ENCODE measurements at regions not wholly inside any gene's neighbourhood (a gene's known extent, or its start where the extent isn't known, plus 50 kb on each side); places are given as distances from the start of the nearest gene placed in this dataset.

- Mint-ChIP-seq H3K36me3 (ENCODE audit: low read depth) (no peaks in the 10 kb centered on the region), H3K9me3 (peaks cover 7% of the 10 kb centered on the region), H3K4me3 (no peak overlapping the region), H3K4me1 (ENCODE audit: low read depth) (no peaks in the 10 kb centered on the region), H3K27ac (no peak overlapping the region), H3K27me3 (ENCODE audit: insufficient read depth) (no peaks in the 10 kb centered on the region; the same call in 1 of the 2 replicates)
- DNase-seq: no peak
- no peak for TF ChIP-seq CTCF (IDR thresholded peaks at IDR 0.05)
Measured at GRCh38 chr13:76129305-76130000, 493.3 kb downstream of the LMO7 start.

GRCh38 chr13:76127922-76128321 lies 491.8 kb downstream of the LMO7 start:
- Mint-ChIP-seq H3K4me3 (no peak overlapping the region), H3K36me3 (ENCODE audit: low read depth) (no peaks in the 10 kb centered on the region), H3K9me3 (peaks cover 19% of the 10 kb centered on the region)

DNA sequence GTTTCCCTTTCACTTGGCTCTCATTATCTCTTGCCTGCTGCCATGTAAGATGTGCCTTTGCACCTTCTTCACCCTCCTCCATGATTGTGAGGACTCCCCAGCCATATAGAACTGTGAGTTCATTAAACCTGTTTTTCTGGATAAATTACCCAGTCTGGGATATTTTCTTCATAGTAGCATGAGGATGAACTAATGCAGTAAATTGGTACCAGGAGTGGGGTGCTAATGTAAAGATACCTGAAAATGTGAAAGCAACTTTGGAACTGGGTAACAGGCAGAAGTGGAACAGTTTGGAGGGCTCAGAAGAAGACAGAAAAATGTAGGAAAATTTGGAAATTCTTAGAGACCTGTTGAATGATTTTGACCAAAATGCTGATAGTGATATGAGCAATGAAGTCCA lies 487.4 kb downstream of the LMO7 start:
- Mint-ChIP-seq H3K9me3 (peaks cover 37% of the 10 kb centered on the region), H3K27ac (no peak overlapping the region), H3K4me1 (ENCODE audit: low read depth) (no peaks in the 10 kb centered on the region), H3K27me3 (ENCODE audit: insufficient read depth) (no peaks in the 10 kb centered on the region; the same call in 1 of the 2 replicates), H3K36me3 (ENCODE audit: low read depth) (no peaks in the 10 kb centered on the region), H3K4me3 (no peak overlapping the region)
- DNase-seq: no peak
- TF ChIP-seq CTCF (IDR thresholded peaks at IDR 0.05): no peak

More at GRCh38 chr13:76127922-76128321, 491.8 kb downstream of the LMO7 start:
- no peaks in the 10 kb centered on the region; the same call in 1 of the 2 replicates for H3K27me3 Mint-ChIP-seq (ENCODE audit: insufficient read depth)
- no peak for DNase-seq
- no peak overlapping the region for H3K27ac Mint-ChIP-seq
- TF ChIP-seq CTCF (IDR thresholded peaks at IDR 0.05): no peak
- no peaks in the 10 kb centered on the region for H3K4me1 Mint-ChIP-seq (ENCODE audit: low read depth)

DNA sequence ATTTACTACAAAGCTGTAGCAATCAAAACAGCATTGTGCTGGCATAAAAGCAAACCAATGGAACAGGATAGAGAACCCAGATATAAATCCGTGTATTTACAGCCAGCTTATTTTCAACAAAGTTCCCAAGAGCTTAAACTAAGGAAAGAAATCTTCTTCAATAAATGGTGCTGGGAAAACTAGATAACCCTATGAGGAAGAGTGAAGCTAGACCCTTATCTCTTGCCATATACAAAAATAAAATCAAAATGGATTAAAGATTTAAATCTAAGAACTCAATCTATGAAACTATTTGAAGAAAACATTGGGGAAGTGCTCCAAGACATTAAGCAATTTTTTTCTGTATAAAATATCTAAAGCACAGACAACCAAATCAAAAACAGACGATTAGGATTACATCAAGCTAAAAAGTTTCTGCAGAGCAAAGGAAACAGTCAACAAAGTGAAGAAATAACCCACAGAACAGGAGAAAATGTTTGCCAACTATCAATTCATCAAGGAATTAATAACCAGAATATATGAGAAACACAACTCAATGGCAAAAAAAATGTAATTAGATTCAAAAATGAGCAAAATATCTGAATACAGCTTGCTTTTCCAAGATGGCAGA lies 480.7 kb downstream of the LMO7 start:
- no peak overlapping the region for H3K27ac Mint-ChIP-seq
- TF ChIP-seq CTCF (IDR thresholded peaks at IDR 0.05): no peak
- H3K27me3 Mint-ChIP-seq (ENCODE audit: insufficient read depth): no peaks in the 10 kb centered on the region; the same call in 1 of the 2 replicates
- H3K4me1 Mint-ChIP-seq (ENCODE audit: low read depth): no peaks in the 10 kb centered on the region
- no peak for DNase-seq
- no peak overlapping the region for H3K4me3 Mint-ChIP-seq
- peaks cover 16% of the 10 kb centered on the region for H3K9me3 Mint-ChIP-seq
- H3K36me3 Mint-ChIP-seq (ENCODE audit: low read depth): no peaks in the 10 kb centered on the region

- Mint-ChIP-seq H3K4me1 (ENCODE audit: low read depth) (no peaks in the 10 kb centered on the region), H3K27ac (no peak overlapping the region), H3K36me3 (ENCODE audit: low read depth) (no peaks in the 10 kb centered on the region), H3K4me3 (no peak overlapping the region), H3K27me3 (ENCODE audit: insufficient read depth) (no peaks in the 10 kb centered on the region), H3K9me3 (no peaks in the 10 kb centered on the region; the same call in 1 of the 2 replicates)
- no peak for TF ChIP-seq CTCF (IDR thresholded peaks at IDR 0.05)
- DNase-seq: no peak
Measured at GRCh38 chr13:76106763-76107162, 470.6 kb downstream of the LMO7 start.
